Hepatic stellate cell (primary cell): ENCODE measurements at regions not wholly inside any gene's neighbourhood (a gene's known extent, or its start where the extent isn't known, plus 50 kb on each side); places are given as distances from the start of the nearest gene placed in this dataset.

Experiments used
- DNase-seq: peaks from one replicate; pipeline ENCODE4 v3.0.0; 2011; ENCODE audit warnings: low spot score

- DNase-seq, result no peak
Measured at GRCh38 chr2:129256642-129257041, 722.8 kb upstream of the RAB6C start.

GRCh38 chr2:129262934-129263333 is 716.5 kb upstream of the RAB6C start:
- no peak for DNase-seq

- no peak for DNase-seq
Measured at GRCh38 chr2:129263939-129264338, 715.5 kb upstream of the RAB6C start.

GRCh38 chr2:129267559-129267958 is 711.9 kb upstream of the RAB6C start:
- DNase-seq, result no peak

GRCh38 chr2:129273266-129274037 is 706.0 kb upstream of the RAB6C start:
- DNase-seq, result no peak

GRCh38 chr2:129274038-129274415 is 705.4 kb upstream of the RAB6C start:
- DNase-seq, result no peak

- DNase-seq, result no peak
Measured at GRCh38 chr2:129274918-129275317, 704.5 kb upstream of the RAB6C start.

- DNase-seq, result no peak
Measured at GRCh38 chr2:129275706-129276105, 703.8 kb upstream of the RAB6C start.

- DNase-seq, result no peak
Measured at GRCh38 chr2:129276978-129277584, 702.4 kb upstream of the RAB6C start.

GRCh38 chr2:129277585-129277981 is 701.9 kb upstream of the RAB6C start:
- DNase-seq, result no peak

GRCh38 chr2:129281791-129282530 is 697.5 kb upstream of the RAB6C start:
- DNase-seq, result no peak

GRCh38 chr2:129285012-129285411 is 694.5 kb upstream of the RAB6C start:
- DNase-seq, result no peak

GRCh38 chr2:129293326-129293725 is 686.1 kb upstream of the RAB6C start:
- DNase-seq, result no peak

GRCh38 chr2:129296396-129296795 is 683.1 kb upstream of the RAB6C start:
- DNase-seq, result no peak

- no peak for DNase-seq
Measured at GRCh38 chr2:129296806-129297205, 682.7 kb upstream of the RAB6C start.

GRCh38 chr2:129297430-129297829 is 682.0 kb upstream of the RAB6C start:
- DNase-seq, result no peak

- DNase-seq, result no peak
Measured at GRCh38 chr2:129299338-129299737, 680.1 kb upstream of the RAB6C start.

- DNase-seq, result no peak
Measured at GRCh38 chr2:129299756-129300155, 679.7 kb upstream of the RAB6C start.

GRCh38 chr2:129300456-129300855 is 679.0 kb upstream of the RAB6C start:
- no peak for DNase-seq

GRCh38 chr2:129301431-129301913 is 678.0 kb upstream of the RAB6C start:
- no peak for DNase-seq

GRCh38 chr2:129302106-129302505 is 677.4 kb upstream of the RAB6C start:
- no peak for DNase-seq

- DNase-seq, result no peak
Measured at GRCh38 chr2:129302561-129303183, 676.8 kb upstream of the RAB6C start.

GRCh38 chr2:129314120-129314519 is 665.3 kb upstream of the RAB6C start:
- DNase-seq, result no peak
